Astrocyte of the cerebellum (primary cell): ENCODE measurements at regions not wholly inside any gene's neighbourhood (a gene's known extent, or its start where the extent isn't known, plus 50 kb on each side); places are given as distances from the start of the nearest gene placed in this dataset.
"Not testable (repeated sequence)": the region's sequence is repeated elsewhere in the genome, so short reads cannot be mapped to it uniquely, and the experiment has no call there.

Source experiments
- DNase-seq: peaks from one replicate; pipeline ENCODE4 v3.0.0-alpha.2; 2011; ENCODE audit warnings: low read depth
- H3K4me3 ChIP-seq: 2 replicates; pipeline ENCODE4 v1.5.1; 2011; ENCODE audit warnings: mild to moderate bottlenecking, low read depth, low read length, moderate library complexity
- CTCF ChIP-seq: IDR thresholded peaks from 2 replicates; pipeline ENCODE4 v1.5.1; 2012; ENCODE audit warnings: low read length, low read depth, moderate library complexity, mild to moderate bottlenecking; ENCODE audit errors: missing control alignments
- in situ Hi-C: cut with HindIII; loops from 2 replicates; pipeline ENCODE4 v1.10.0; 2017; ENCODE audit warnings: low sequenced_read_pairs

- no peak overlapping the region for H3K4me3 ChIP-seq
- no peak for TF ChIP-seq CTCF
- DNase-seq = no peak
- in situ Hi-C loops = no loop called here
Observed at GRCh38 chr10:94239696-94240095, 123.0 kb downstream of the NOC3L start.

DNA sequence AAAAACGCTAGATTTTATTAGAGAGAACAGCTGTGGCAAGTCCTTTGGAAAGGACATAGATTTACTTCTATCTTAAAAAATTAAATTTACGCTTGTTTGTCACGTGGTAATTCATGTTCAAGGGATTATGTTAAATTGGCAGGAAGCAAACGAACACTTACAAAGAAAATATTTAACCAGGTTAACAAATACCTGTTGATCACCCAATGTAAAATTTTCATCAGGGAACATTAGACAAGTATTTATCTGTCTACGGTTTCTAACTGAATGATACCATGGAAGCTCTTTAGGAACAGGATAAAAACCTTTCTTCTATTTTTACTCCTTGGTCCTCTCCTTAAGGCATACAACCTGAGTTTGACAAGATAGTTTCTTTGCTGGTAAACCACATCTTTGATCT, 122.2 kb downstream of the NOC3L start:
- TF ChIP-seq CTCF = no peak
- H3K4me3 ChIP-seq = no peak overlapping the region
- in situ Hi-C loops = no loop called here
- no peak for DNase-seq

GRCh38 chr10:94240901-94241300, 121.8 kb downstream of the NOC3L start:
- no peak overlapping the region for H3K4me3 ChIP-seq
- in situ Hi-C loops = no loop called here
- TF ChIP-seq CTCF = no peak
- no peak for DNase-seq

DNA sequence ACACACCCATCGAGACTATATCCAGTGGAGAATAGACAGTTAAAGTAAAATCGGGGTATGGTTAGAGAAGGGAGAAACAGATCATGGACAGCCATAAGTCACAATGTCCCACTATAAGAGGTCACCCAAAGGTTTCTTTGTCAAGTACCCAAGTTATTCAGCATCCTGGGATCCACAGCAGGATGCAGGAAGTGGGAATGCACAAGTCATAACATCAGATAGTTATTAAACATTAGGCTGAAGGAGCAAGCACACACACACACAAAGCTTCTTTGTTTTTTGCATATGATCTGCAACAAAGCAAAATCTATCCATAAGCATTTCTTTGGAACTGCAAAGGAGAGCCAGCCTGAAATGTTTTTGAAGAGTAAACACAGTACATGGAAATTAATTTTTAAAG, 111.6 kb downstream of the NOC3L start:
- no peak overlapping the region for H3K4me3 ChIP-seq
- in situ Hi-C loops = no loop called here
- no peak for DNase-seq
- TF ChIP-seq CTCF = no peak

DNA sequence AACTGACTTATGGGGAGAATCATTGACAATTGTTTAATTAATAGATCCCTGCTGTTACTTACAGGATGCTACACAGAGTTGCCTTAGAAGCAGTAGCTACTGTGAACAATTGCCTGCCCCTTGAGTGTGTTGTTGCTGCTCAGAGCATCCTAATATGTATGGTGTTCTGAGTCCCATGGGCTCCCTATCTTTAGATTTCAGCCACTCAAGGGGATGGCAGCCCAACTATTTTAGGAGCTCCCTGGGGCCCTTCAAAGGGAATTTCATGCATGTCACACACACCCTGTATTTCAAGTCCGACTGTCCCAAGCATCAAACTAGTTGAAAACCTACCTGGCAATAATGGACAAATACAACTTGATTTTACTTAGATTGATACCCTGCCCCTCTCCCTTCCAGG, 111.2 kb downstream of the NOC3L start:
- DNase-seq = no peak
- in situ Hi-C loops = no loop called here
- no peak overlapping the region for H3K4me3 ChIP-seq
- no peak for TF ChIP-seq CTCF

DNA sequence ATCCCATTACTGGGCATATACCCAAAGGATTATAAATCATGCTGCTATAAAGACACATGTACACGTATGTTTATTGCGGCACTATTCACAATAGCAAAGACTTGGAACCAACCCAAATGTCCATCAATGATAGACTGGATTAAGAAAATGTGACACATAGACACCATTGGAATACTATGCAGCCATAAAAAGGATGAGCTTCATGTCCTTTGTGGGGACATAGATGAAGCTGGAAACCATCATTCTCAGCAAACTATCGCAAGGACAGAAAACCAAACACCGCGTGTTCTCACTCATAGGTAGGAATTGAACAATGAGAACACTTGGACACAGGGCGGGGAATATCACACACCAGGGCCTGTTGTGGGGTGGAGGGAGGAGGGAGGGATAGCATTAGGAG, 105.3 kb downstream of the NOC3L start:
- in situ Hi-C loops, H3K4me3 ChIP-seq, DNase-seq: not testable (repeated sequence)

- no peak for TF ChIP-seq CTCF
- in situ Hi-C loops = no loop called here
- no peak overlapping the region for H3K4me3 ChIP-seq
- DNase-seq = no peak
Observed at GRCh38 chr10:94260455-94260854, 102.3 kb downstream of the NOC3L start.
